HG03039 (cell line): ENCODE measurements at regions not wholly inside any gene's neighbourhood (a gene's known extent, or its start where the extent isn't known, plus 50 kb on each side); places are given as distances from the start of the nearest gene placed in this dataset.
"Not testable (repeated sequence)": the region's sequence is repeated elsewhere in the genome, so short reads cannot be mapped to it uniquely, and the experiment has no call there.

Experiments used
- ATAC-seq: cut with Tn5 transposase; IDR thresholded peaks from one replicate; pipeline ENCODE4 v1.9.1; 2021; ENCODE audit warnings: mild to moderate bottlenecking, moderate library complexity; ENCODE audit not compliant: unreplicated experiment

DNA sequence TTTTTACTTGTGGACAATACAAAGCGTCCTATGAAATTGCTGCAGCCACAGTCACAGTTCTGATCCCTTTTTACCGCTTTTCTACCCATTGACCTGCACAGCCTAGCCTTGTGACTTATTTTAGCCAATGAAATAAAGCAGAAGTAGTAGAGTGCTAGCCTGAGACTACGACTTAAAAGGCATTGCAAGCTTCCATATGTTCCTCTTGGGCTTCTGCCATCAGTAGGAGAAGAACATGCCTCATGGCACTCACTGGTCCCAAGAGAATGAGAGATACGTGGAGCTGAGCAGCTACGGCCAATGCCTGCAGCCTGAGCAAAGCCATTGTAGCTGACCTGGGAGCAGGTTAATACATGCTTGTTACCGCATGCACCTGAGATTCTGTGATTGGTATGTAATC, 416.6 kb upstream of the CLINT1 start:
- ATAC-seq: no peak

DNA sequence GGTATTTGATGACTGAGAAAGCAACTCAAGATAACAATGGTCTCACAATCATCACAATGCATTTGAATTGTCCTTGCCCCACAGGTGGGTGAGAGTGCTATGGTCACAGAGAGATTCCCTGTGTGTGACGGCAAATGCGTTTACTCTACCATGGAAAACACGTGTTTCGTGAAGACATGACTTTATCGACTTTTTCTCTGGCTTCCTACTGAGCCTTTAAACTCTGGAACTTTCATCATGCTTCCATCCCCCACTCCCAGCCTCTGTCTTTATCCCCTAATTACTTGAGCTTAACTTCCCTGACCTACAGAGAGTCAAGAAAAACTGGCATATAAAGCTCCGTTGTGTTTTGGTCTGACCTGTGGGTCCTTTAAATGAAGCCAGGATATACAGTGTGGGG, 414.1 kb upstream of the CLINT1 start:
- ATAC-seq: no peak

DNA sequence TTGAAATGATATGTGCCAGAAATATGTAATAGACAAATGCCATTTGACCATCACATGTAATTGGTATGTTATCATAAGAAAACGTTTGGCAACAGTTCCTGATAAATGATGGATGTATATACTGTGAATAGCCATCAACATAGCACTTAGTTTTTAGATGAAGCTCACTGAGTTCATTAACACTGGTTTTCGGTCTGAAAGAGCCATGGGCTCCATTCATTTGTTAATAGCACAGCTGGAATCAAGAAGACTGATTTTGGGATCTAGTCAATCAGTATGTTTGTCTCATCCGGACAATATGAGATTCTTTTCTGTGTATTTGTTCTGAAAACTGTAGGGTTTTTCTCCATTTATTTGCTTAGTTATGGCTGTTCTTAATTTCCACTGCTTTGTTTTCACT, 413.5 kb upstream of the CLINT1 start:
- ATAC-seq: no peak

DNA sequence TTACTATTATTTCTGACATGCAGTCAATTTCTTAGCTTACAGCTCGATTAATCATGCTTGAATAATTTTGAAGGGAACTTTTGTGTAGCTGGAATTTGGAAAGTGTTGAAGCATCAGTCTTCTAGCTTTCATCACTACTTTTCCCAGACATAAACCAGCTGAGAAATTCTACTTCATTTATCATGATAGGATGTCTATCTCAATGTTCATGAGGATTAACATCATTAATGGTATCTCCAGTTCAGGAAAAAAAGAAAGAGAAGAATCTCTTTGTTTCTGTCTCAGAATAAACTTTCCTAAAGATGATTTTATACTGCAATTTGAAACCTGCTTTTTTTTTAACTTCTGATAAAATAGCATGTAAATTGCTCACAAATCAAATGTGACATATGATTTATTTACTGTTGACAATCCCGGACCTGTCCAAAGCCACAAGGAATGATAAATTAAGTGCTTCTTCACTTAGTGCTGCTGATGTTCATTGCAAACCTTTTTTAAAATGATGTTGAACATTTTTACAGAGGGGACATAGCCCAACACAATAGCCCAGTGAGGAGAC, 412.1 kb upstream of the CLINT1 start:
- no peak for ATAC-seq

DNA sequence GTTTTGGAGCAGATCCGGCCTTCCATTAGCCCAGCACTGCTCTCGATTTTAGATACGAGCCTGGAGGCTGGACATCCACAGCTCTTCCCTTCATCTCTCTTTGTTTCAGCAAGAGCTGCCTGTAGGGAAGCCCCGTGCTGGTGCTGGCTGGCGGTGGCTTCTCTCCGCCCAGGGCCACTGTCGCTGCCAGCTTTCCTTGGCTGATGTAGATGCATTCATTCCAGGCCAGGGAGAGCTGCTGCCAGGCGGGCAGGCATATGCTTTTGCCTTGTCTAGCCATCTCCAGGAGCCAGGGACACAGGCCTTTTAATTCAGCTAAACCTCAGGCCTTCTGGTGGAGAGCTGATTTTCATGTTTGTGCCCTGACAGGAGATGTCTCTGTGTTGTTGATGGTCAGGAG, 409.3 kb upstream of the CLINT1 start:
- ATAC-seq: no peak

DNA sequence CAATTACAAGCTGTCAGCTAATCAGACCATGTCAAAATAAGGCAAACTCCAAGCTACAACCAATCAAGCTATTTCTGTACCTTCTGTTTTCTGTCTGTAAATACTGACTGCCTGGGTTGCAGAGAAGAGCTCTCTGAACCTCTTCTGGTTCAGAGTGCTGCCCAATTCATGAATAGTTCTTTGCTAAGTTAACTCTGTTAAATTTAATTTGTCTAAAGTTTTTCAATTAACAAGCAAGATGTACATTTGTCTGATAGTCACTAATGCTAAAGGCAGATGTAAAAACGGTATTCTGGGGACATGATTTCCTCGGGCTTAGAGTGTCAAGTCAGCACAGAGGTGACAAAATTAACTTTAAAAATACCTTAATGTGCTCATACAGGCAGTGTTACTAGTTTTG, 408.3 kb upstream of the CLINT1 start:
- no peak for ATAC-seq

DNA sequence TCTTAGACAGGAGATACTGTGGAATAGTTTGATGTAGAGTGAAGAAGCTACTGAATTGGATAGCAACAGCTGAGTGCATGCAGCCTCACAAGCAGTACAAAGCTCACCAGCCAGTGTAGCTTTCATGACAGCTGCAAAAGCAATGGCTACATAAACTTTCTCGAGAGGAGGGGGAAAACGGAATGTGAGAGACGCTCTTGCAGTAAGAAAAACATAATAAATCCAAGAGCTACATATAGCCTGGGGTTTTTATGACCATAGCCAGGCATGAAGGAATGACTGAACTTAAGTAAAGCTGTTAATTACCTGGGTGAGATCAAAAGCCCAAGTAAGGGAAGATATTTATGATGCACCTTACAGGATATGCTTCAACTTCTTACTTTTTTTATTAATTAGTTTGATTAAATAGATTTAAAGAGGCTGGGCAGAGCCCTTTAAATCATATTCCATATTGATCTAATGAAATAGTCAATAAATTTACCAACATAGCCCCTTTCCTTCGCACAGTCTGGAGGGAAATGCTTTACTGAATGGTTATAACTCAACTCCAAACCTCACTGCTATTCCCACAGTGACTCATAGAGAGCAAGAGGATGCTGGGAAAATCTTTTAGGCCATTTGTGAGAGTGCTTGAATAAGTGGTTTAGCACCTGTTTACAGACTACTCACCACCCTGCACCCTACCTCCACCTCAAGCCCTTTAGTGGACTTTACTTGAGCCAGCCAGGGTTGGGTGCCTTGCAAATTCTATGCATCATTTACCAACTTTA, 407.2 kb upstream of the CLINT1 start:
- no peak for ATAC-seq

DNA sequence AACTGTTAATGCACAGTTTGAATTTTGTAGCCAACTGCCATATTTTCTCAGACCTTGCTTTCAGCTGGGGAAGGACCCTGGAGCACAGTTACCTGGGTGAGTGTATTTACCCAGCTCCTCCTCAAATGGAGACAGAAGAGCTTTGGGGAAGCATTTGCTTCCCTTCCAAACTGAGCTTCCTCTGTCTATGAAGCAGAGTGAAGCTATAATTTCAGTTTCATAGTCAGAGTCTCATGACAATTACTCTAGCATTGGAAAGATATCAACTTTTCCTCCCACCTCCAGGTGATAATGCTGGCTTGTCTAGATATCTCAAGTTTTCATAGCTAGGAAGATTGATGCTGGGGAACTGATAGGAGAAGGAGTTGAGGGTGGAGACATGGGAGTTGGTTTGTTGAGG, 406.4 kb upstream of the CLINT1 start:
- no peak for ATAC-seq

DNA sequence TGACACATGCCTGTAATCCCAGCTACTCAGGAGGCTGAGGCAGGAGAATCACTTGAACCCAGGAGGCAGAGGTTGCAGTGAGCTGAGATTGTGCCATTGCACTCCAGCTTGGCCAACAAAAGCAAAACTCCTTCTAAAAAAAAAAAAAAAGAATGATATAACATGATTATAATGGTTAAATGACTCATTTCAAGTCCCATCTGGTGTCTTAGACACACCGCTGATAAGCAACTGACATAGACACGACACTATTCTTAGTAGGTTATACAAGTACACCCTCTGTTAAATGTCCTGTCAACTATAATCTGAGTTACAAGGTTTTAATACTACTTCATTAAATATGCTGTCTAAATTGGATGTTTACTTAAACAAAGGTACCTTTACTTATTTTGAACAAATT, 405.3 kb upstream of the CLINT1 start:
- no peak for ATAC-seq

DNA sequence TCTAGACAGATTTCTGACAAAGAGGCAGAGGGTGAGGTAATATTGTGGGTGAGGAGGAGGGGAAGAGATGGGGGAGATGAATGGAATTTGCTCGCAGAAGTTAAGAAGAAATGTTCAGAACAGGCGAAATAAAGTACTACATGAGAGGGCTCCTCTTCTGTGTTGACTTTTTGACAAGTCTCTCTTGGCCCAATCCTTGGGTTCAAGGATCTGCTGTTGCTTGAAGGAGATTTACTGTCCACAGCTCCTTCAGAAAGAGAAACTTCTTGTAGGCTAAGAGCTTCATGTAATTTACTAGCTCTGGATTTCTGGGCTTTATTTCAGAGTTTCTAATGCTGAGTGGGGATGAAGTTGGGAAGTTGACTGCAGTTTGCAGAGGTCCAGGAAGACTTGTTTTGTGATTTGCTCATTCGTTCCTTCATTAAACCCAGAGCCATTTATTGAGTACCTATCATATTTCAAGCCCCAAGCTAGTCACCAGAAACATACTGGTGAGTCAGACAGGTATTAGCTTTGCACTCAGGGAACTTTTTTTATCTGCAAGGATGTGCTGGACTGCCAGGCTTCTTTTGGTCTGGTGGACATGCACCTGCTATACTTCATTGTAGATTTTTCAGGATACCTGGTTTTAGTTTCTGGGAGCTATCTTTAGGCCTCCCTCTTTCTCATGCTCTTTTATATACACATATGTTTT, 402.9 kb upstream of the CLINT1 start:
- no peak for ATAC-seq

DNA sequence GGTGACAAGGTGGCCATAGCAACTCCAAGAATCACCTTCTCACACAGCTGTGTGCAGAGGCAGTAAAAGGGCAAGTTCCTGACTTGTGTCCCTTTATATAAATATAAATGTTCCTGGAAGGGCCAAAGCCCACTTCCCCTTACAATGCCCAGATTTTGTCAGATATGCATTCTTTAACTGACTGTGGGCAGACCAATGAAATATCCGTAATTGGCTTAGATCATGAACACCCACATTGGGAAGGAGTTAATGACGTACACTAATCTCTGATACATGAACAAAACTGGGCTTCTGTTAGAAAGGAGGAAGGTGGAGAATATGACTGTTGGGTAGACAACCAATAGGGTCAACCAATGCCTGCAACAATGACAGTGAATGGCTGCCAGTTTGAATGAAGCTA, 397.2 kb upstream of the CLINT1 start:
- no peak for ATAC-seq

DNA sequence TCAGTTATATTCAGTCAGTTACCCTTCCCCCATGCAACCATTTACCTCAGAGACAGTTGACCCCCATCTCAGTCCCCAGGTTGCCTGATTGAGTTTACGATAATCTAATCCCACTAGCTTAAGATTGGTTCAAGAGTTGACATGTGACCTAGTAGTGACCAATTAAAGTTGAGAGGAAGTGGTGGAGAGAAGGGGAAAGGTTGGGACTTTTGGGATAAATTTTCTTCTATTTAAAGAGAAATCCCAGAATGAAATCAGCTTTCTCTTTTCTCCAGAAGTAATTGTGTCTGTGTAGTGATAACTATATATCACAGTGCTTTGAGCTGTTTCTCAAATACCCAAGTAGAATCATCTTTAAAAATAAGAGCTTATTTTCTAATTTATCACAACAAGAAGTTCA, 396.7 kb upstream of the CLINT1 start:
- no peak for ATAC-seq

DNA sequence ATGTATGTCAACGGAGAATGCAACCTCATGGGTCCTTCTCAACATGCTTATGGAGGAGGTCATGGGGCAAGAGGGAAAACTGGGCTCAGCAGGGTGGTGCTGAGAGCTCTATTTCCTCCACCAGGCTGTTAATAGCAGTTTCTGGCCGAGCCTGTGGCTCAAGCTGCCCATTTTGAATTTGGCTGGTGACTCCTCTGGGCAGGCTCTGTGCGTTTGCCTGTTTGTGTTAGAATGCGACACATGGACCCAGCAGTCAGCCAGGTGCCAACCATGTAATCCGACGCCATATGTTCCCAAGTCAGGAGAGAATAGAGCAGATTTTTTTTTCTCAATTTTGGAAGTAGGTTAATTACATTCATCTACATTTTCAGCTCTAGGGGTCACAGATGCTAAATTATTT, 387.7 kb upstream of the CLINT1 start:
- no peak for ATAC-seq

DNA sequence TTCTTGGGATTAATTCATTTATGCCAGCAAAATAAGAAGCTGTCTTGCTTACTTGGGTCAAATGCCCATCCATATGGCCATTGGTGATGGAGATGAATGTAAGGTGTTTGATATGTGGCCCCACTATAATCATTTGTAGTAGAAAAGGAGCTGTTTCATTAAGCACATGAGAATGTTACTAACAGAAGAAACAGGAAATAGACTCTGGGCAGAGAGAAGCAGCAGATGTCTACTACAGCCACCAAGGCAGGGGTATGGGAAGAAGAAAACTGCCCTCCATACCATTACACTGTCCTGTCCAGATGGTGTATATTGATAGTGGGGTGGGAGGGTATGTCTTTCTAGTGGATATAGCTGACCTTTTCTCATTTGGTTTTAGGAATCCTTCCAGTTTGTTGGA, 386.6 kb upstream of the CLINT1 start:
- no peak for ATAC-seq

DNA sequence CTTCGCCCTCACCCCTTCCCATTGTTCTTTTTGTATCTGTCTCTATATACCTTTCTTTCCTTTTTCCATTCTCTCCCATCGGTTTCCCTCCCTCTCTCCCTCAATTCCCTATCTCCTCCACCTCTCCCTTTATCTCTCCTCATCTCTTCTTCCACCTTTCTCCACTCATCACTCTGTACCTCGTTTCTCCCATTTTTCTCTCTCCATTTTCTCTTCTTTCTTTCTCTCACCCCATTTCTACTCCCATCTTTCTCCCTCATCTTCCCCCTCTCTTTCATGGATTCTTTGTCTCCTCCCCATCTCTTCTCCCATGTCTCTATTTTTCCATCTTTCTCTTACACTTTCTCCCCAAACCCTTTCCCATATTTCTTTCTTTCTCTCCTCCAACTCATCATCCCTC, 385.9 kb upstream of the CLINT1 start:
- ATAC-seq: no peak

DNA sequence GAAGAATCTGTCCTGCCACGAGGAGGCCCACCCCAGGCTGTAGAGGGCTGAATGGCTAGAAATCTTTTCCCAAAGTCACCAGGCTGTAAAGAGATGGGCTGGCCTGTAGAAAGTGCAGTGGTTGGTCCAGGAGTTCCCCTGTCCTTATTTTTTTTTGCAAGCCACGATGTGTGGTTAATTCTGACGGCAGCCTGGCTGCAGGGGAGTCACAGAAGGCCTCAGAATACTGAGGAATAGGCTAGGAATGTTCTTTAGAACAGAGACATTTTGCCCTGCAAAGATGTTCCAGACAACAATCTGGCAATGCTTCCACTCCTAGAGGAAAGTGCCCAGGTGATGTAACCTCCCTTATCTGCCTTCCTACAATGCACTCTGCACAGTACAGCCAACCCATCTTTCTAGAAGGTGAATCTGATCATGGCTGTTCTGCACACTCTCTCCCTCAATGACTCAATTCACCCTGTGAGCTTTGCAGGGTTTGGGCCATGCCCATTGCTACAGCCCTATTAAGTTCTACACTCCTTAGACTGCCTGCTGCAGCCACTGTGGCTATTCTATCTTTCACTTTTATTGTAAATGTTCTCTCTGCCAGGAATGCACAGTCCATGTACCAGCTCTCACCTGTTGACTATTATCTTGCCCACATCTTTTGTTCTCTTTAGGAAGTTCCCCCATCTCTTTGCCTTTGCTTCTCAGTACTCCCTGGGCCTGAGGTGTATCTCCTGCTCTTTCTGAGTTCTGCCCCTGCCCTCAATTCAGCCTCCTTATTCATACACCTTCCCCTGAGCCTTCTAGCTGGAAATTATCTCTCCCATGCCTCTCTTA, 377.8 kb upstream of the CLINT1 start:
- no peak for ATAC-seq

DNA sequence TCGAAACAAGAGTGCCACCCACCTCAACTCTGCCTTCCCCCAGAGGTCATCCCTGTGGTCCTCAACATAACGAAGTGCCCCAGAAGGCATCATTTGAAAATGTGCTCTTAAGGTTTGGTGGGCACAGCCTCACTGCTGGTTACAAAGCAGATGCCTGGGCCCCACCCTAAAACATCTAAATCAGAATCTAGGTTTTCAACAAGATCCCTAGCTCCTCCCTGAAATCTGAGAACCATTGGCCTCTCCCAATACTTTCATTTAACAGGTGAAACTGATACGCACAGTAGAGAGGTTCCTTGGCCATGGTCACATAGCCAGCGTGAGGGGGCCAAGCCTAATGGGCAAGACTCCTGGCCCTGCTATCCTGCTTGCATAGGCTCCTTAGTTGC, 376.2 kb upstream of the CLINT1 start:
- ATAC-seq: no peak

DNA sequence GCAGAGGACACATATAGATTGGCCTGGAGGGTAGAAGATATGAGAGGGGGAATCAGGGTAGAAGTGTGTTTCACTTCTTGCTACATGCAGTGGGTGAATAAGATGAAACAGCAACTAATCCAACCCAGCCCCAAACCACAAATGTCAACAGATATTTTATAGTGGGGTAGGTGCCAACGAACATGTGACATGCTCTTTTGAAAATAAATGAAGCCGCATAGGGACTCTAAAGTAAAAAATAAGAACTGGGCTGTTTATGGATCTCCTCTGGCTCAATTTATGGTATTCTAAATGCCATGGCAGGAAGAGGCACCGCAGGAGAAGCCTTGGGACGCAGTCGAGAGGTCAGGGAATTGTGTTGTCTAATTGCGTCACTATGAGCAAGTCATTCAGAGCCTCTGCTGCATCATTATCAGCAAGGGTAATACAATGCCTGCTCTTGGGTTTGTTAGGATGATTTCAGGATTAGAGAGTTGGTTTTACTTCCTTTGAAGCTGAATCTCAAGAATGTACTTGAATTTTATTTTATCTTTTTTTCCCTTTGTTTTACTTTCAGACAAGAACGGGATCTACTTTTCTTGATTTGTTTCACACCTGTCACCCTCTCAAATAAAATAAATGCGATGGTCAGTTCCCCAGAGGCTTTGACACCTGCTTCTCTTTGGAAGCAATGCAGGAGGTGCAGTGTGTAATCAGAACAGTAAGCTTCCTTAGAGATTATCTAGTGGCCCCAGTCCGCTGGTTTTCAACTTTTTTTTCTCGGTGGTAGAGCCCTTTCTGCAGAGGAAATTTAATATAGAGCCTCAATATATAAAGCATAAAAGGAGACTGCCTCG, 375.6 kb upstream of the CLINT1 start:
- no peak for ATAC-seq

DNA sequence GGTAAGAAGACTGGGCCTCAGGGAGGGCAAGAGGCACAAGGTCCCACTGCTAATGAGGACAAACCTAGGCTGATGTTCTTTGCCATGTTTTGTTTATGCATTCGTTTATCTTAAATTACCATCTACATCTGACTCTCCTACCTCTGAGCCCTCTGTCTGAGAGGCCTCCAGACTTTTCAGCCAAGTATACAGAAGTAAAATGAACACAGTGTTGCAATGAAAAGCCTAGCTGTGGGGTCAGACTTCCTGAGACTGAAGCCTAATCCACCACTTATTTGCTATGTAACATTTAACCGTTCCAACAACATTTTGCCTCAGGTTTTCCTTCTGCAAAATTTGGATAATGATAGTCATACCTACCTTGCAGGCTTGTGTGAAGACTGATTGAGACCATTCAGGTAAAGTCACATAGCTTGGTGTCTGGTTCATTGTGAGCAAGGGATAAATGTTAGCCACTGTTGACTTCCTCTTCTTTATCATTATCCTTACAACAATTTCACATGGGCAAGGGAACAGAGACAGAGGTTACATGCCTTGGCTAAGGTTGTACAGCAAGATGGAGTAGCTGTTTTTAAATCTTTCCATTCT, 374.9 kb upstream of the CLINT1 start:
- ATAC-seq: no peak

DNA sequence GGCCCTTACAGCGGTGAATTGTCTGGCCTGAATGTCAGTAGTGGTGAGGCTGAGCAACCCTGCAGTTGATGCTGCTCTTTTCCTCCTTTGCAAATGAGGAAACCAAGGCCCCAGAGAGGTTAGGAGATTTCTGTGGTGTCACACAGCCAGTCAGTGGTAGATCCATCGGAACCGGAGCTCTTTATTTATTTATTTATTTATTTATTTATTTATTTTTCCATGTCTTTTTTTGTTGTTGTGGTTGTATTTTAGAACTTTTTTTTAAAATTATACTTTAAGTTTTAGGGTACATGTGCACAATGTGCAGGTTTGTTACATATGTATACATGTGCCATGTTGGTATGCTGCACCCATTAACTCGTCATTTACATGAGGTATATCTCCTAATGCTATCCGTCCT, 368.4 kb upstream of the CLINT1 start:
- ATAC-seq: not testable (repeated sequence)
